BE2C (cell line): ENCODE measurements at regions not wholly inside any gene's neighbourhood (a gene's known extent, or its start where the extent isn't known, plus 50 kb on each side); places are given as distances from the start of the nearest gene placed in this dataset.

ENCODE experiments used
- DNase-seq: peaks from one replicate; pipeline ENCODE4 v3.0.0-alpha.2; 2020
- H3K27me3 ChIP-seq: fragments of 250-450 bp; sonication (Bioruptor Pico); 2 replicates; pipeline ENCODE4 v1.5.1; 2020; ENCODE audit warnings: mild to moderate bottlenecking
- H3K36me3 ChIP-seq: fragments of 250-450 bp; sonication (Bioruptor Pico); 2 replicates; pipeline ENCODE4 v1.5.1; 2020; ENCODE audit warnings: mild to moderate bottlenecking
- H3K4me1 ChIP-seq: fragments of 250-450 bp; sonication (Bioruptor Pico); 2 replicates; pipeline ENCODE4 v1.5.1; 2020
- H3K4me3 ChIP-seq: 2 replicates; pipeline ENCODE4 v1.5.1; 2011; ENCODE audit warnings: low read depth, low read length
- H3K9me3 ChIP-seq: fragments of 250-450 bp; sonication (Bioruptor Pico); 2 replicates; pipeline ENCODE4 v1.5.1; 2020
- CTCF ChIP-seq: IDR thresholded peaks from 2 replicates; pipeline ENCODE4 v1.5.1; 2012; ENCODE audit warnings: mild to moderate bottlenecking, low read depth, low read length

- Histone ChIP-seq H3K36me3 (no peaks in the 10 kb centered on the region), H3K4me3 (no peak overlapping the region), H3K27me3 (no peaks in the 10 kb centered on the region), H3K9me3 (no peaks in the 10 kb centered on the region), H3K4me1 (no peaks in the 10 kb centered on the region)
- TF ChIP-seq CTCF = no peak
- DNase-seq = peak; percentile 4
Observed at GRCh38 chr18:7467708-7468466, 99.2 kb upstream of the PTPRM start.

DNA sequence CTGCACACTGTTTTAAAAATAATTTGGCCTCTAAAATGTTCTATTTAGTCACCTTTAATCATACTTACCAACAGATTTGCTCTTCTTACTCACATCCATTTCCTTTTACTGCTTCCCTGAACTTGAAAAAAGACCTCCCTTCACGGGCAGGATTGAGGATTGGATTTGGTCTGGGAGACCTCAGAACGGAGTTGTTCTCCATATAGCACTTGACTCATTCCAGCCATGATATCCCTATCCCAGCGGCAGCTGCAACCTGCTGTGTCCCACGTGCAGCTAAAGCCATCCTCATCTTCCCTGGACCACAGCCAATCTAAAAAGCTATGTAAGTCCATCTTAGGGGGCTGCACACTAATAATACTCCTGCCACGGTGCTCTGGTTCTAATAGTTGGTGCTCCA, 97.0 kb upstream of the PTPRM start:
- TF ChIP-seq CTCF = no peak
- DNase-seq = no peak
- no peaks in the 10 kb centered on the region for H3K9me3 ChIP-seq
- no peaks in the 10 kb centered on the region for H3K4me1 ChIP-seq
- H3K36me3 ChIP-seq = no peaks in the 10 kb centered on the region
- no peak overlapping the region for H3K4me3 ChIP-seq
- H3K27me3 ChIP-seq = no peaks in the 10 kb centered on the region

- H3K36me3 ChIP-seq = no peaks in the 10 kb centered on the region
- no peak for TF ChIP-seq CTCF
Observed at GRCh38 chr18:7470503-7470902, 96.6 kb upstream of the PTPRM start.

DNA sequence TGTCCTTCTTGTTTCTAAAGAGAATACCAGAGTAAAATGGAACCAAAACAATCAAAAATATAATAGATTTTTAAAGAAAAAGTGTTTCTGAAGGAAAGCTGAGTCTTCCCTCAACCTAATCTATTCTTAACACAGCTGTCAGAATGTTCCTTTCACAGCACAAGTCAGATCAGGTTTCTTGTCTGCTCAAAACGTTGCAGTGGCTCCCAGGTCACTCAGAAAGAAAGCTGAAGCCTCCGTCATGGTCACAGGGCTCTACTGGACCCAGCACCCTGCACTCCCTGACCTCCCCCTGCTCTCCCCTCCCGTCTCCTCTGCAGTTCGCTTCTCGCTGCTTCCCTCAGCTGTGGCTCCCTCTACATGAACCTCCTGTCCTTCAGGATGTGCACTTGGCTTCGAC, 90.7 kb upstream of the PTPRM start:
- H3K27me3 ChIP-seq = no peaks in the 10 kb centered on the region
- DNase-seq = no peak
- no peak overlapping the region for H3K4me3 ChIP-seq
- no peaks in the 10 kb centered on the region for H3K36me3 ChIP-seq
- no peak for TF ChIP-seq CTCF
- no peaks in the 10 kb centered on the region for H3K4me1 ChIP-seq
- no peaks in the 10 kb centered on the region for H3K9me3 ChIP-seq

More at GRCh38 chr18:7470503-7470902, 96.6 kb upstream of the PTPRM start:
- Histone ChIP-seq H3K4me1 (no peaks in the 10 kb centered on the region), H3K9me3 (no peaks in the 10 kb centered on the region), H3K27me3 (no peaks in the 10 kb centered on the region), H3K4me3 (no peak overlapping the region)
- DNase-seq = no peak

DNA sequence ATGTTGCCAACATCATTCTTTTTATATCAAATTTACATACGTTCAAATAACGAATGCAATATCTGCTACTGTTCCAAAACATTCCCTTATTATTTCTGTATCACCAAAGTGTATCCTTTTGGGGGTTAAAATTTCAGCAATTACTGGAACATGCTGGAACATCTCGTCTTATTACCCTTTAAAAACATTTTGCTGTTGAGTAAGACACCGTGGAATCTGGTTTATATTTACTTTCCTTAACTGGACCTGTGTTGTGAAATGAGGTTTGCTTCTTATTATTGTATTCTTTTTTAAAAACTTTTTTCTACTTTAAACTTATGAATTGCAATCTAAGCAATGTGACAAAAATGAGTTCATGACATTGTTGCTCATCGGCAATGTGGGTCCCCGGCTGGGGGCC, 87.4 kb upstream of the PTPRM start:
- no peaks in the 10 kb centered on the region for H3K36me3 ChIP-seq
- H3K9me3 ChIP-seq = no peaks in the 10 kb centered on the region
- no peak for DNase-seq
- H3K4me1 ChIP-seq = no peaks in the 10 kb centered on the region
- no peak overlapping the region for H3K4me3 ChIP-seq
- TF ChIP-seq CTCF = no peak
- H3K27me3 ChIP-seq = no peaks in the 10 kb centered on the region

DNA sequence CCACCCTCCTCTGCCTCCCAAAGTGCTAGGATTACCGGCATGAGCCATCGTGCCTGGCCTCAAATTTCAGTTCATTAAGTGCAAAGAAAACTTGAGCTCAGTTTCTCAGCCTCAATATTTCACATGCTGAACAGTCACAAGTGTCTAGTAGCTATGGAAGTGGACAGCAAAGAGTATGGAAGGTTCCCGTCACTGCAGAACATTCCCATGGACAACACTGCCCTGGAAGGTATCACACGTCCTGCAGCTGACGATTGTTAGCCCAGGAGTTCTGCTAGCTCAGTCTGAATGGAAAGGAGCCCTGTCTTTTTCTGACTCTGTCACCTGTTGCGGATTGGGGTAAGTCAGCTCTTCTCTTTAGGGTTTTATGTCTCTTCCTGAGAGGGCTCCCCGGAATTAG, 86.2 kb upstream of the PTPRM start:
- no peak overlapping the region for H3K4me3 ChIP-seq
- H3K27me3 ChIP-seq = no peaks in the 10 kb centered on the region
- H3K4me1 ChIP-seq = no peaks in the 10 kb centered on the region
- no peaks in the 10 kb centered on the region for H3K36me3 ChIP-seq
- DNase-seq = no peak
- no peak for TF ChIP-seq CTCF
- H3K9me3 ChIP-seq = no peaks in the 10 kb centered on the region
